CD14-positive monocyte (primary cell): ENCODE measurements at regions not wholly inside any gene's neighbourhood (a gene's known extent, or its start where the extent isn't known, plus 50 kb on each side); places are given as distances from the start of the nearest gene placed in this dataset.

Source experiments
- DNase-seq, 3 donors: peaks; one replicate each; pipeline ENCODE4 v3.0.0-alpha.2; 2011 to 2022
- H2AFZ ChIP-seq: 2 replicates; pipeline ENCODE4 v1.6.0; 2012; ENCODE audit warnings: mild to moderate bottlenecking, low read depth, low read length, inconsistent platforms; ENCODE audit not compliant: insufficient read depth, poor library complexity, severe bottlenecking
- H3K27ac ChIP-seq, 2 donors: 1 replicate in 1 of 2; 2 replicates in 1 of 2; pipeline ENCODE4 v1.5.1; 2012 to 2013; ENCODE audit warnings: low read length in 2 of 2, control low read depth in 1 of 2, inconsistent platforms in 1 of 2, low read depth in 1 of 2, mild to moderate bottlenecking in 1 of 2
- H3K27me3 ChIP-seq, 2 donors: one replicate each; pipeline versions ENCODE4 v1.6.0 to v1.6.1; 2011 to 2013; ENCODE audit warnings: low read length in 2 of 2; ENCODE audit not compliant: control insufficient read depth in 2 of 2, insufficient read depth in 2 of 2
- H3K36me3 ChIP-seq, 2 donors: replicated peaks in 1 of 2; 1 replicate in 1 of 2; 2 replicates in 1 of 2; pipeline versions ENCODE4 v1.5.1 to v1.6.1; 2012 to 2013; ENCODE audit warnings: low read length in 2 of 2, control low read depth in 1 of 2, inconsistent platforms in 1 of 2, mild to moderate bottlenecking in 1 of 2; ENCODE audit not compliant: insufficient read depth in 2 of 2, control insufficient read depth in 1 of 2
- H3K4me1 ChIP-seq, 2 donors: 1 replicate in 1 of 2; 2 replicates in 1 of 2; pipeline versions ENCODE4 v1.5.1 to v1.6.1; 2012 to 2013; ENCODE audit warnings: low read length in 2 of 2, control low read depth in 1 of 2, inconsistent platforms in 1 of 2, mild to moderate bottlenecking in 1 of 2, moderate library complexity in 1 of 2; ENCODE audit not compliant: insufficient read depth in 2 of 2, control insufficient read depth in 1 of 2
- H3K4me2 ChIP-seq: replicated peaks from 2 replicates; pipeline ENCODE3; 2012; ENCODE audit warnings: low read length, moderate library complexity, mild to moderate bottlenecking; ENCODE audit not compliant: poor library complexity, severe bottlenecking; ENCODE audit errors: extremely low read depth
- H3K4me3 ChIP-seq, 3 experiments: fragments of 200-600 bp in 1 of 3; sonication (generic) in 1 of 3; replicated peaks in 1 of 3; 1 replicate in 2 of 3; 2 replicates in 1 of 3; pipeline ENCODE4 v1.5.1; 2011 to 2013; ENCODE audit warnings: low read length in 3 of 3, mild to moderate bottlenecking in 3 of 3, control low read depth in 2 of 3, low read depth in 2 of 3, inconsistent platforms in 1 of 3, moderate library complexity in 1 of 3
- H3K79me2 ChIP-seq: 2 replicates; pipeline ENCODE4 v1.6.0; 2012; ENCODE audit warnings: mild to moderate bottlenecking, control low read depth, inconsistent platforms, low read length, moderate library complexity; ENCODE audit not compliant: insufficient read depth
- H3K9ac ChIP-seq: 2 replicates; pipeline ENCODE4 v1.6.0; 2017; ENCODE audit warnings: low read length, mild to moderate bottlenecking; ENCODE audit not compliant: insufficient read depth, poor library complexity, severe bottlenecking
- H3K9me3 ChIP-seq, 2 donors: replicated peaks in 1 of 2; 1 replicate in 1 of 2; 2 replicates in 1 of 2; pipeline versions ENCODE4 v1.5.1 to v1.6.1; 2012 to 2013; ENCODE audit warnings: low read length in 2 of 2, control low read depth in 1 of 2; ENCODE audit not compliant: control insufficient read depth in 1 of 2, insufficient read depth in 1 of 2
- H4K20me1 ChIP-seq: 2 replicates; pipeline ENCODE4 v1.6.0; 2012; ENCODE audit warnings: mild to moderate bottlenecking, low read length, control low read depth, moderate library complexity; ENCODE audit not compliant: insufficient read depth
- H3K27ac Mint-ChIP-seq, 7 donors: one replicate each; pipeline ENCODE4 v1.8.0; 2020; ENCODE audit warnings: mild to moderate bottlenecking in 7 of 7, mixed read lengths in 7 of 7, moderate library complexity in 6 of 7, inconsistent platforms in 2 of 7
- H3K27me3 Mint-ChIP-seq, 3 donors: one replicate each; pipeline ENCODE4 v1.8.0; 2021 to 2022; ENCODE audit warnings: low read depth in 3 of 3, mild to moderate bottlenecking in 3 of 3, mixed read lengths in 3 of 3, moderate library complexity in 3 of 3, inconsistent platforms in 1 of 3
- H3K36me3 Mint-ChIP-seq, 2 donors: one replicate each; pipeline ENCODE4 v1.8.0; 2020; ENCODE audit warnings: mixed read lengths in 2 of 2, inconsistent platforms in 1 of 2, mild to moderate bottlenecking in 1 of 2
- H3K4me1 Mint-ChIP-seq: one replicate; pipeline ENCODE4 v1.8.0; 2020; ENCODE audit warnings: mild to moderate bottlenecking, mixed read lengths
- H3K4me3 Mint-ChIP-seq, 2 donors: one replicate each; pipeline ENCODE4 v1.8.0; 2020; ENCODE audit warnings: mild to moderate bottlenecking in 2 of 2, mixed read lengths in 2 of 2, moderate library complexity in 1 of 2
- H3K9me3 Mint-ChIP-seq, 7 donors: one replicate each; pipeline ENCODE4 v1.8.0; 2020 to 2022; ENCODE audit warnings: mixed read lengths in 7 of 7, mild to moderate bottlenecking in 6 of 7, moderate library complexity in 6 of 7, inconsistent platforms in 2 of 7
- CTCF ChIP-seq: fragments of 200-600 bp; IDR thresholded peaks from one replicate; pipeline ENCODE4 v1.8.0; 2022; ENCODE audit warnings: antibody characterized with exemption, mild to moderate bottlenecking
- WGBS: methylation state at CpG from one replicate; pipeline ENCODE4 v1.1.5; 2013; ENCODE audit warnings: missing lambda C conversion rate; ENCODE audit not compliant: insufficient coverage; 5-methylcytosine and 5-hydroxymethylcytosine counted together
- intact Hi-C, 2 donors: fragments of 100-400 bp; cut with micrococcal nuclease; formaldehyde crosslinking; loops; one replicate each; pipeline versions ENCODE4 v1.15.0 to v1.15.1; 2023

GRCh38 chr17:79207960-79208359 lies 133.3 kb downstream of the ENGASE start:
- Histone ChIP-seq H2AFZ (no peak overlapping the region), H3K27me3 (peaks cover 0 to 4% of the 10 kb centered on the region in 2 donors), H3K9ac (no peak overlapping the region), H3K36me3 (no peaks in the 10 kb centered on the region), H4K20me1 (no peaks in the 10 kb centered on the region), H3K4me3 (no peak overlapping the region), H3K4me1 (no peaks in the 10 kb centered on the region), H3K79me2 (no peaks in the 10 kb centered on the region), H3K4me2 (no peak overlapping the region), H3K9me3 (no peaks in the 10 kb centered on the region), H3K27ac (no peak overlapping the region)
- TF ChIP-seq CTCF = no peak
- Mint-ChIP-seq H3K27me3 (peaks cover 7 to 23% (median 12%) of the 10 kb centered on the region in 3 donors), H3K9me3 (peaks cover 0 to 2% (median 0%) of the 10 kb centered on the region in 7 donors), H3K27ac (no peak overlapping the region), H3K4me3 (no peak overlapping the region), H3K4me1 (no peaks in the 10 kb centered on the region), H3K36me3 (no peaks in the 10 kb centered on the region)
- no peak for DNase-seq
- 42% methylated on average over 7 of the region's 13 CpGs for WGBS
- intact Hi-C loops = no loop called here

- intact Hi-C loops = no loop called here
- Histone ChIP-seq H3K9ac (no peak overlapping the region), H3K4me2 (no peak overlapping the region), H3K4me1 (no peaks in the 10 kb centered on the region), H3K4me3 (no peak overlapping the region), H3K9me3 (no peaks in the 10 kb centered on the region), H3K27me3 (no peaks in the 10 kb centered on the region), H3K36me3 (no peaks in the 10 kb centered on the region), H3K79me2 (no peaks in the 10 kb centered on the region), H4K20me1 (no peaks in the 10 kb centered on the region), H2AFZ (no peak overlapping the region), H3K27ac (no peak overlapping the region)
- Mint-ChIP-seq H3K36me3 (no peaks in the 10 kb centered on the region), H3K4me1 (no peaks in the 10 kb centered on the region), H3K27ac (no peak overlapping the region), H3K4me3 (no peak overlapping the region), H3K27me3 (peaks cover 7 to 20% (median 7%) of the 10 kb centered on the region in 3 donors), H3K9me3 (peaks cover 0 to 2% (median 0%) of the 10 kb centered on the region in 7 donors)
- TF ChIP-seq CTCF = no peak
- DNase-seq = no peak
- WGBS = 96% methylated on average over 4 of the region's 6 CpGs
Observed at GRCh38 chr17:79205688-79206205, 131.1 kb downstream of the ENGASE start.
